K562 (cell line): ENCODE measurements at regions not wholly inside any gene's neighbourhood (a gene's known extent, or its start where the extent isn't known, plus 50 kb on each side); places are given as distances from the start of the nearest gene placed in this dataset.

Experiments used
- POLR2A ChIP-seq: fragments of 450-650 bp; conservative IDR thresholded peaks from 2 replicates; pipeline ENCODE4 v1.6.1; 2016
- USF1 ChIP-seq: sonication (generic); formaldehyde crosslinking; IDR thresholded peaks from 2 replicates; pipeline ENCODE4 v1.9.0; 2022; ENCODE audit warnings: mild to moderate bottlenecking, missing genetic modification reagents
- ZNF133 ChIP-seq: fragments of 250-450 bp; sonication (Bioruptor Pico); IDR thresholded peaks from 2 replicates; pipeline ENCODE4 v1.4.0; 2020; ENCODE audit warnings: mild to moderate bottlenecking

- no peak for TF ChIP-seq ZNF133 (CRISPR knock-in tag)
- TF ChIP-seq POLR2A, result no peak
- no peak for TF ChIP-seq USF1 (CRISPR knock-in tag)
Measured at GRCh38 chr10:61166065-61166464, 222.1 kb upstream of the RHOBTB1 start.
